DND-41 (cell line): ENCODE measurements at regions not wholly inside any gene's neighbourhood (a gene's known extent, or its start where the extent isn't known, plus 50 kb on each side); places are given as distances from the start of the nearest gene placed in this dataset.

Experiments
- EZH2 ChIP-seq: IDR thresholded peaks from 3 replicates; pipeline ENCODE4 v1.6.1; 2012; ENCODE audit warnings: borderline replicate concordance, low read depth, mild to moderate bottlenecking, moderate library complexity, low read length, inconsistent platforms; ENCODE audit not compliant: severe bottlenecking
- TF ChIP-seq, protein P1 (sequence below): IDR thresholded peaks from 2 replicates; pipeline ENCODE4 v1.5.1; 2012; ENCODE audit warnings: borderline replicate concordance, low read length, moderate library complexity, mild to moderate bottlenecking; ENCODE audit not compliant: poor library complexity, severe bottlenecking; ENCODE audit errors: extremely low read depth

DNA sequence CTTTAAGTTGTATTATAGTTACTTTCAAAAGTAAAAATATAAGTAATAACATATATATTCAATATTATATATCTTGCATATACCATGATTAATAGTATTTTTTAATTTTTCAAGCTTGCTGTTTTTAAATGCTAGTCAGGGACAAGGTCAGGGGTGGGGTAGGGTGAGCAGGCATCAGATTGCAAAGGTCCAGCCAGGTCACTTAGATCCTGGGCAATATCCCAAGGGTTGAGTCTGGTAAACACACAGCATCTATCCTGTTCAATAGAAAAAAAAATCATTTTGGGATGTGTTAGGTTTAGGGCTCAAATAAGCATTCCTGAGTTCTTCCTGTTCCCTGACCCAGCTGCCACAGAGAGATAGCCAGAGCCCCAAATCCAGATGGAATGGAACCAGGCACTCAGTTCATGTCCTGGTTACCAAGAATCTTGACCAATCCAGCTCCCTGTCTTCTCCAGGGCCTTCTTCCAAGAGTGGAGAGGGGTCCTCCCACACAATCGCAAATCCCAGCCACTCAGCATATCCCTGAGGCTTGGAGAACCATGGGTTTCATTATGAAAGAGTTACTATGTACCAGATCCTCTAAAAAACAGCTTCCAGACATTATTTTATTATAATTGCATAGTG lies 134.9 kb upstream of the TOP1 start:
- TF ChIP-seq, protein P1, sequence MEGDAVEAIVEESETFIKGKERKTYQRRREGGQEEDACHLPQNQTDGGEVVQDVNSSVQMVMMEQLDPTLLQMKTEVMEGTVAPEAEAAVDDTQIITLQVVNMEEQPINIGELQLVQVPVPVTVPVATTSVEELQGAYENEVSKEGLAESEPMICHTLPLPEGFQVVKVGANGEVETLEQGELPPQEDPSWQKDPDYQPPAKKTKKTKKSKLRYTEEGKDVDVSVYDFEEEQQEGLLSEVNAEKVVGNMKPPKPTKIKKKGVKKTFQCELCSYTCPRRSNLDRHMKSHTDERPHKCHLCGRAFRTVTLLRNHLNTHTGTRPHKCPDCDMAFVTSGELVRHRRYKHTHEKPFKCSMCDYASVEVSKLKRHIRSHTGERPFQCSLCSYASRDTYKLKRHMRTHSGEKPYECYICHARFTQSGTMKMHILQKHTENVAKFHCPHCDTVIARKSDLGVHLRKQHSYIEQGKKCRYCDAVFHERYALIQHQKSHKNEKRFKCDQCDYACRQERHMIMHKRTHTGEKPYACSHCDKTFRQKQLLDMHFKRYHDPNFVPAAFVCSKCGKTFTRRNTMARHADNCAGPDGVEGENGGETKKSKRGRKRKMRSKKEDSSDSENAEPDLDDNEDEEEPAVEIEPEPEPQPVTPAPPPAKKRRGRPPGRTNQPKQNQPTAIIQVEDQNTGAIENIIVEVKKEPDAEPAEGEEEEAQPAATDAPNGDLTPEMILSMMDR: no peak
- TF ChIP-seq EZH2: no peak
